ENCODE measurements at regions not wholly inside any gene's neighbourhood (a gene's known extent, or its start where the extent isn't known, plus 50 kb on each side); places are given as distances from the start of the nearest gene placed in this dataset.
"Not testable (repeated sequence)": the region's sequence is repeated elsewhere in the genome, so short reads cannot be mapped to it uniquely, and the experiment has no call there.

DNA sequence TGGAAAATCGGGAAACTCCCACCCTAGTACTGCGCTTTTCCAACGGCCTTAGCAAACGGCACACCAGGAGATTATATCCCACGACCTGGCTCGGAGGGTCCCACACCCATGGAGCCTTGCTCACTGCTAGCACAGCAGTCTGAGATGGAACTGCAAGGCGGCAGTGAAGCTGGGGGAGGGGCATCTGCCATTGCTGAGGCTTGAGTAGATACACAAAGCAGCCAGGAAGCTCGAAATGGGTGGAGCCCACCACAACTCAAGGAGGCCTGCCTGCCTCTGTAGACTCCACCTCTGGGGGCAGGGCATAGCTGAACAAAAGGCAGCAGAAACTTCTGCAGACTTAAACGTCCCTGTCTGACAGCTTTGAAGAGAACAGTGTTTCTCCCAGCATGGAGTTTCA is 77.8 kb upstream of the SMIM31 start:
- not testable (repeated sequence) for DNase-seq (ENCODE audit: low spot score); H3K9me3 ChIP-seq (ENCODE audit: control insufficient read depth in 4 of 4, low read length in 3 of 4); H3K4me3 ChIP-seq (ENCODE audit: low read depth in 1 of 3, low read length in 3 of 3); H3K4me1 ChIP-seq (ENCODE audit: control insufficient read depth in 4 of 4, insufficient read depth in 4 of 4, low read length in 3 of 4); H3K27ac ChIP-seq (ENCODE audit: low read depth in 1 of 2, low read length in 2 of 2); H3K27me3 ChIP-seq (ENCODE audit: control insufficient read depth in 4 of 4, insufficient read depth in 4 of 4, low read length in 3 of 4); H3K9ac ChIP-seq (ENCODE audit: low read depth in 1 of 2, low read length in 2 of 2); H3K36me3 ChIP-seq (ENCODE audit: control insufficient read depth in 4 of 4, insufficient read depth in 3 of 4, low read depth in 1 of 4, low read length in 3 of 4)
- WGBS = 73% methylated on average over 9 of the region's 9 CpGs

DNA sequence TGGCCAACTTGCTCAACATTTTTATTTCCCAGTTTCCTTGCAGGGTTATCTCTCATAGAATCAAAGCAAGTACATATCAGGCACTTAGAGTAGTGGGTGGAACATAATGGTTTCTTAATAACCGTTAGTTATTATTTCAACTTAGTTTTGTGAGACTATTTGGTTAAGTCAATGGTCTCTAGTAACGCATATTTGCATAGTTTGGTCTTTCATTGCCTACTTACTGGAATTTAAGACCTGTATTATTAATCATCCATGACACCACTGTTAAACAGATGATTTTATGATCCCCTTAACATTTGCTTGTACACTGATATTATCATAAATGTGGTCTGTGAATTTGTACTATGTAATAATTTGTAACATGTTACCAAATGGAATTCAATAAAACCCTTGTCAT is 70.9 kb upstream of the SMIM31 start:
- H3K4me3 ChIP-seq (ENCODE audit: low read depth in 1 of 3, low read length in 3 of 3) = no peak overlapping the region
- DNase-seq (ENCODE audit: low spot score) = no peak
- TF ChIP-seq TAF1 (conservative IDR thresholded peaks at IDR 0.05) = no peak
- TF ChIP-seq, protein P1, sequence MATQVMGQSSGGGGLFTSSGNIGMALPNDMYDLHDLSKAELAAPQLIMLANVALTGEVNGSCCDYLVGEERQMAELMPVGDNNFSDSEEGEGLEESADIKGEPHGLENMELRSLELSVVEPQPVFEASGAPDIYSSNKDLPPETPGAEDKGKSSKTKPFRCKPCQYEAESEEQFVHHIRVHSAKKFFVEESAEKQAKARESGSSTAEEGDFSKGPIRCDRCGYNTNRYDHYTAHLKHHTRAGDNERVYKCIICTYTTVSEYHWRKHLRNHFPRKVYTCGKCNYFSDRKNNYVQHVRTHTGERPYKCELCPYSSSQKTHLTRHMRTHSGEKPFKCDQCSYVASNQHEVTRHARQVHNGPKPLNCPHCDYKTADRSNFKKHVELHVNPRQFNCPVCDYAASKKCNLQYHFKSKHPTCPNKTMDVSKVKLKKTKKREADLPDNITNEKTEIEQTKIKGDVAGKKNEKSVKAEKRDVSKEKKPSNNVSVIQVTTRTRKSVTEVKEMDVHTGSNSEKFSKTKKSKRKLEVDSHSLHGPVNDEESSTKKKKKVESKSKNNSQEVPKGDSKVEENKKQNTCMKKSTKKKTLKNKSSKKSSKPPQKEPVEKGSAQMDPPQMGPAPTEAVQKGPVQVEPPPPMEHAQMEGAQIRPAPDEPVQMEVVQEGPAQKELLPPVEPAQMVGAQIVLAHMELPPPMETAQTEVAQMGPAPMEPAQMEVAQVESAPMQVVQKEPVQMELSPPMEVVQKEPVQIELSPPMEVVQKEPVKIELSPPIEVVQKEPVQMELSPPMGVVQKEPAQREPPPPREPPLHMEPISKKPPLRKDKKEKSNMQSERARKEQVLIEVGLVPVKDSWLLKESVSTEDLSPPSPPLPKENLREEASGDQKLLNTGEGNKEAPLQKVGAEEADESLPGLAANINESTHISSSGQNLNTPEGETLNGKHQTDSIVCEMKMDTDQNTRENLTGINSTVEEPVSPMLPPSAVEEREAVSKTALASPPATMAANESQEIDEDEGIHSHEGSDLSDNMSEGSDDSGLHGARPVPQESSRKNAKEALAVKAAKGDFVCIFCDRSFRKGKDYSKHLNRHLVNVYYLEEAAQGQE (IDR thresholded peaks at IDR 0.05) = no peak
- TF ChIP-seq, protein P2, sequence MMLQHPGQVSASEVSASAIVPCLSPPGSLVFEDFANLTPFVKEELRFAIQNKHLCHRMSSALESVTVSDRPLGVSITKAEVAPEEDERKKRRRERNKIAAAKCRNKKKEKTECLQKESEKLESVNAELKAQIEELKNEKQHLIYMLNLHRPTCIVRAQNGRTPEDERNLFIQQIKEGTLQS (IDR thresholded peaks at IDR 0.05) = no peak
- TF ChIP-seq, protein P3, sequence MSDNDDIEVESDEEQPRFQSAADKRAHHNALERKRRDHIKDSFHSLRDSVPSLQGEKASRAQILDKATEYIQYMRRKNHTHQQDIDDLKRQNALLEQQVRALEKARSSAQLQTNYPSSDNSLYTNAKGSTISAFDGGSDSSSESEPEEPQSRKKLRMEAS (IDR thresholded peaks at IDR 0.05) = no peak
- no peak for TF ChIP-seq GABPA (IDR thresholded peaks at IDR 0.05 in 1 of 2, conservative IDR thresholded peaks at IDR 0.05 in 1 of 2)
- TF ChIP-seq, protein P4, sequence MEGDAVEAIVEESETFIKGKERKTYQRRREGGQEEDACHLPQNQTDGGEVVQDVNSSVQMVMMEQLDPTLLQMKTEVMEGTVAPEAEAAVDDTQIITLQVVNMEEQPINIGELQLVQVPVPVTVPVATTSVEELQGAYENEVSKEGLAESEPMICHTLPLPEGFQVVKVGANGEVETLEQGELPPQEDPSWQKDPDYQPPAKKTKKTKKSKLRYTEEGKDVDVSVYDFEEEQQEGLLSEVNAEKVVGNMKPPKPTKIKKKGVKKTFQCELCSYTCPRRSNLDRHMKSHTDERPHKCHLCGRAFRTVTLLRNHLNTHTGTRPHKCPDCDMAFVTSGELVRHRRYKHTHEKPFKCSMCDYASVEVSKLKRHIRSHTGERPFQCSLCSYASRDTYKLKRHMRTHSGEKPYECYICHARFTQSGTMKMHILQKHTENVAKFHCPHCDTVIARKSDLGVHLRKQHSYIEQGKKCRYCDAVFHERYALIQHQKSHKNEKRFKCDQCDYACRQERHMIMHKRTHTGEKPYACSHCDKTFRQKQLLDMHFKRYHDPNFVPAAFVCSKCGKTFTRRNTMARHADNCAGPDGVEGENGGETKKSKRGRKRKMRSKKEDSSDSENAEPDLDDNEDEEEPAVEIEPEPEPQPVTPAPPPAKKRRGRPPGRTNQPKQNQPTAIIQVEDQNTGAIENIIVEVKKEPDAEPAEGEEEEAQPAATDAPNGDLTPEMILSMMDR (IDR thresholded peaks at IDR 0.05; ENCODE audit: low read depth, low read length, missing input control) = no peak
- no peak for TF ChIP-seq RAD21 (IDR thresholded peaks at IDR 0.05)
- TF ChIP-seq FOXA1 (IDR thresholded peaks at IDR 0.05) = no peak
- TF ChIP-seq FOXA2 (IDR thresholded peaks at IDR 0.05) = no peak
- TF ChIP-seq YY1 (IDR thresholded peaks at IDR 0.05) = no peak
- no peak for TF ChIP-seq NR2F2 (IDR thresholded peaks at IDR 0.05)
- TF ChIP-seq HNF4G (IDR thresholded peaks at IDR 0.05) = no peak
- TF ChIP-seq EGR1 (IDR thresholded peaks at IDR 0.05; ENCODE audit: low read depth in 2 of 2) = no peak

DNA sequence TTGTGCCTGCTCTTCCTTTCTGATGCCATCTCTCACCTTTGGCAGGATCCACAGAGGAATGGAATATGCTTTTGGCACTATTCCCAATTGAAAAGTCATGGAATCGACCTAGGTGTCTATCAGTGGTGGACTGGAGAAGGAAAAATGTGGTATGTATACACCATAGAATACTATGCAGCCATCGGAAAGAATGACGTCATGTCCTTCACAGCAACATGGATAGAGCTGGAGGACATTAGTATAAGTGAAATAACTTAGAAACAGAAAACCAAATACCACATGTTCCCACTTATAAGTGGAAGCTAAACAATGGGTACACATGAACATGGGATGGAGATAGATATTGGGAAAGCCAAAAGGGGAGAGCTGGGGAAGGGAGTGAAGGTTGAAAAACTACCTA is 58.3 kb upstream of the SMIM31 start:
- H3K4me1 ChIP-seq (ENCODE audit: control insufficient read depth in 4 of 4, insufficient read depth in 4 of 4, low read length in 3 of 4) = no peaks in the 10 kb centered on the region
- no peaks in the 10 kb centered on the region for H3K36me3 ChIP-seq (ENCODE audit: control insufficient read depth in 4 of 4, insufficient read depth in 3 of 4, low read depth in 1 of 4, low read length in 3 of 4)
- H3K27me3 ChIP-seq (ENCODE audit: control insufficient read depth in 4 of 4, insufficient read depth in 4 of 4, low read length in 3 of 4) = no peaks in the 10 kb centered on the region
- WGBS = 64% methylated on average over 3 of the region's 3 CpGs
- H3K9me3 ChIP-seq (ENCODE audit: control insufficient read depth in 4 of 4, low read length in 3 of 4) = no peaks in the 10 kb centered on the region
- H3K9ac ChIP-seq (ENCODE audit: low read depth in 1 of 2, low read length in 2 of 2) = no peak overlapping the region
- DNase-seq (ENCODE audit: low spot score) = no peak
- no peak overlapping the region for H3K4me3 ChIP-seq (ENCODE audit: low read depth in 1 of 3, low read length in 3 of 3)
- H3K27ac ChIP-seq (ENCODE audit: low read depth in 1 of 2, low read length in 2 of 2) = no peak overlapping the region
- TF ChIP-seq, protein P5, sequence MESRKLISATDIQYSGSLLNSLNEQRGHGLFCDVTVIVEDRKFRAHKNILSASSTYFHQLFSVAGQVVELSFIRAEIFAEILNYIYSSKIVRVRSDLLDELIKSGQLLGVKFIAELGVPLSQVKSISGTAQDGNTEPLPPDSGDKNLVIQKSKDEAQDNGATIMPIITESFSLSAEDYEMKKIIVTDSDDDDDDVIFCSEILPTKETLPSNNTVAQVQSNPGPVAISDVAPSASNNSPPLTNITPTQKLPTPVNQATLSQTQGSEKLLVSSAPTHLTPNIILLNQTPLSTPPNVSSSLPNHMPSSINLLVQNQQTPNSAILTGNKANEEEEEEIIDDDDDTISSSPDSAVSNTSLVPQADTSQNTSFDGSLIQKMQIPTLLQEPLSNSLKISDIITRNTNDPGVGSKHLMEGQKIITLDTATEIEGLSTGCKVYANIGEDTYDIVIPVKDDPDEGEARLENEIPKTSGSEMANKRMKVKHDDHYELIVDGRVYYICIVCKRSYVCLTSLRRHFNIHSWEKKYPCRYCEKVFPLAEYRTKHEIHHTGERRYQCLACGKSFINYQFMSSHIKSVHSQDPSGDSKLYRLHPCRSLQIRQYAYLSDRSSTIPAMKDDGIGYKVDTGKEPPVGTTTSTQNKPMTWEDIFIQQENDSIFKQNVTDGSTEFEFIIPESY (IDR thresholded peaks at IDR 0.05) = no peak
- TF ChIP-seq FOXA1 (IDR thresholded peaks at IDR 0.05) (no peak), HNF4G (IDR thresholded peaks at IDR 0.05) (no peak), GABPA (IDR thresholded peaks at IDR 0.05 in 1 of 2, conservative IDR thresholded peaks at IDR 0.05 in 1 of 2) (no peak), YY1 (IDR thresholded peaks at IDR 0.05) (no peak), HNF4A (conservative IDR thresholded peaks at IDR 0.05) (no peak), FOXA2 (IDR thresholded peaks at IDR 0.05) (no peak), SP1 (IDR thresholded peaks at IDR 0.05) (no peak), RAD21 (IDR thresholded peaks at IDR 0.05) (no peak), NR2F2 (IDR thresholded peaks at IDR 0.05) (no peak), RXRA (IDR thresholded peaks at IDR 0.05) (no peak)
- TF ChIP-seq, protein P4 (IDR thresholded peaks at IDR 0.05; ENCODE audit: low read depth, low read length, missing input control) = no peak
- TF ChIP-seq, protein P2 (IDR thresholded peaks at IDR 0.05) = no peak
- TF ChIP-seq, protein P3 (IDR thresholded peaks at IDR 0.05) = no peak

More for the DNA sequence above, 70.9 kb upstream of the SMIM31 start:
- Histone ChIP-seq H3K4me1 (ENCODE audit: control insufficient read depth in 4 of 4, insufficient read depth in 4 of 4, low read length in 3 of 4) (no peaks in the 10 kb centered on the region), H3K9ac (ENCODE audit: low read depth in 1 of 2, low read length in 2 of 2) (no peak overlapping the region), H3K9me3 (ENCODE audit: control insufficient read depth in 4 of 4, low read length in 3 of 4) (no peaks in the 10 kb centered on the region), H3K36me3 (ENCODE audit: control insufficient read depth in 4 of 4, insufficient read depth in 3 of 4, low read depth in 1 of 4, low read length in 3 of 4) (no peaks in the 10 kb centered on the region), H3K27me3 (ENCODE audit: control insufficient read depth in 4 of 4, insufficient read depth in 4 of 4, low read length in 3 of 4) (peaks cover 0 to 2% (median 0%) of the 10 kb centered on the region in 4 donors), H3K27ac (ENCODE audit: low read depth in 1 of 2, low read length in 2 of 2) (no peak overlapping the region)
- WGBS = 69% methylated on average over 2 of the region's 2 CpGs

Data from liver (tissue), 8 donors.